ENCODE measurements at regions not wholly inside any gene's neighbourhood (a gene's known extent, or its start where the extent isn't known, plus 50 kb on each side); places are given as distances from the start of the nearest gene placed in this dataset.
"Not testable (repeated sequence)": the region's sequence is repeated elsewhere in the genome, so short reads cannot be mapped to it uniquely, and the experiment has no call there.

- in situ Hi-C loops (cut with HindIII; ENCODE audit: low pct_unique_long_range_greater_than_20kb, low sequenced_read_pairs) = no loop called here
- DNase-seq (ENCODE audit: low read depth) = no peak
These were observed 195.1 kb upstream of the VCX start for GRCh38 chrX:7647831-7648230.

- in situ Hi-C loops (cut with HindIII; ENCODE audit: low pct_unique_long_range_greater_than_20kb, low sequenced_read_pairs) = no loop called here
- DNase-seq (ENCODE audit: low read depth) = no peak
These were observed 201.8 kb upstream of the VCX start for GRCh38 chrX:7641141-7641540.

GRCh38 chrX:7640392-7640791 lies 202.6 kb upstream of the VCX start:
- no peak for DNase-seq (ENCODE audit: low read depth)
- in situ Hi-C loops (cut with HindIII; ENCODE audit: low pct_unique_long_range_greater_than_20kb, low sequenced_read_pairs) = no loop called here

- in situ Hi-C loops (cut with HindIII; ENCODE audit: low pct_unique_long_range_greater_than_20kb, low sequenced_read_pairs) = no loop called here
- DNase-seq (ENCODE audit: low read depth) = no peak
These were observed 204.8 kb upstream of the VCX start for GRCh38 chrX:7638078-7638710.

- in situ Hi-C loops (cut with HindIII; ENCODE audit: low pct_unique_long_range_greater_than_20kb, low sequenced_read_pairs) = no loop called here
- DNase-seq (ENCODE audit: low read depth) = no peak
These were observed 205.9 kb upstream of the VCX start for GRCh38 chrX:7637066-7637465.

GRCh38 chrX:7635604-7636003 lies 207.4 kb upstream of the VCX start:
- in situ Hi-C loops (cut with HindIII; ENCODE audit: low pct_unique_long_range_greater_than_20kb, low sequenced_read_pairs) = no loop called here
- no peak for DNase-seq (ENCODE audit: low read depth)

- in situ Hi-C loops (cut with HindIII; ENCODE audit: low pct_unique_long_range_greater_than_20kb, low sequenced_read_pairs) = no loop called here
These were observed 222.4 kb upstream of the VCX start for GRCh38 chrX:7620560-7620959.

GRCh38 chrX:7617994-7618393 lies 225.0 kb upstream of the VCX start:
- in situ Hi-C loops (cut with HindIII; ENCODE audit: low pct_unique_long_range_greater_than_20kb, low sequenced_read_pairs) = no loop called here
- no peak for DNase-seq (ENCODE audit: low read depth)

More at GRCh38 chrX:7620560-7620959, 222.4 kb upstream of the VCX start:
- DNase-seq (ENCODE audit: low read depth) = no peak

GRCh38 chrX:7614616-7615015 lies 228.4 kb upstream of the VCX start:
- no peak for DNase-seq (ENCODE audit: low read depth)
- in situ Hi-C loops (cut with HindIII; ENCODE audit: low pct_unique_long_range_greater_than_20kb, low sequenced_read_pairs) = no loop called here

- in situ Hi-C loops (cut with HindIII; ENCODE audit: low pct_unique_long_range_greater_than_20kb, low sequenced_read_pairs); DNase-seq (ENCODE audit: low read depth): not testable (repeated sequence)
These were observed 234.3 kb upstream of the VCX start for GRCh38 chrX:7608625-7609024.

GRCh38 chrX:7606039-7606652 lies 236.8 kb upstream of the VCX start:
- no peak for DNase-seq (ENCODE audit: low read depth)
- in situ Hi-C loops (cut with HindIII; ENCODE audit: low pct_unique_long_range_greater_than_20kb, low sequenced_read_pairs) = no loop called here

- in situ Hi-C loops (cut with HindIII; ENCODE audit: low pct_unique_long_range_greater_than_20kb, low sequenced_read_pairs) = no loop called here
- no peak for DNase-seq (ENCODE audit: low read depth)
These were observed 239.6 kb upstream of the VCX start for GRCh38 chrX:7603387-7603786.

GRCh38 chrX:7596822-7597221 lies 246.1 kb upstream of the VCX start:
- DNase-seq (ENCODE audit: low read depth) = no peak
- in situ Hi-C loops (cut with HindIII; ENCODE audit: low pct_unique_long_range_greater_than_20kb, low sequenced_read_pairs) = no loop called here

- in situ Hi-C loops (cut with HindIII; ENCODE audit: low pct_unique_long_range_greater_than_20kb, low sequenced_read_pairs) = not testable (repeated sequence)
These were observed 249.6 kb upstream of the VCX start for GRCh38 chrX:7593370-7593769.

GRCh38 chrX:7586126-7586525 lies 256.8 kb upstream of the VCX start:
- no peak for DNase-seq (ENCODE audit: low read depth)
- in situ Hi-C loops (cut with HindIII; ENCODE audit: low pct_unique_long_range_greater_than_20kb, low sequenced_read_pairs) = no loop called here

More at GRCh38 chrX:7593370-7593769, 249.6 kb upstream of the VCX start:
- DNase-seq (ENCODE audit: low read depth) = not testable (repeated sequence)

- peak; percentile 39 for DNase-seq (ENCODE audit: low read depth)
- in situ Hi-C loops (cut with HindIII; ENCODE audit: low pct_unique_long_range_greater_than_20kb, low sequenced_read_pairs) = no loop called here
These were observed 260.8 kb upstream of the VCX start for GRCh38 chrX:7582191-7582590.

GRCh38 chrX:7580127-7580526 lies 262.8 kb upstream of the VCX start:
- in situ Hi-C loops (cut with HindIII; ENCODE audit: low pct_unique_long_range_greater_than_20kb, low sequenced_read_pairs) = no loop called here
- no peak for DNase-seq (ENCODE audit: low read depth)

GRCh38 chrX:7574325-7574724 lies 268.6 kb upstream of the VCX start:
- peak; percentile 4 for DNase-seq (ENCODE audit: low read depth)
- in situ Hi-C loops (cut with HindIII; ENCODE audit: low pct_unique_long_range_greater_than_20kb, low sequenced_read_pairs) = no loop called here

GRCh38 chrX:7570432-7571029 lies 272.4 kb upstream of the VCX start:
- peak; percentile 24 for DNase-seq (ENCODE audit: low read depth)
- in situ Hi-C loops (cut with HindIII; ENCODE audit: low pct_unique_long_range_greater_than_20kb, low sequenced_read_pairs) = no loop called here

GRCh38 chrX:7568597-7568996 lies 274.4 kb upstream of the VCX start:
- DNase-seq (ENCODE audit: low read depth) = no peak
- in situ Hi-C loops (cut with HindIII; ENCODE audit: low pct_unique_long_range_greater_than_20kb, low sequenced_read_pairs) = no loop called here
